ENCODE measurements at regions not wholly inside any gene's neighbourhood (a gene's known extent, or its start where the extent isn't known, plus 50 kb on each side); places are given as distances from the start of the nearest gene placed in this dataset.

DNA sequence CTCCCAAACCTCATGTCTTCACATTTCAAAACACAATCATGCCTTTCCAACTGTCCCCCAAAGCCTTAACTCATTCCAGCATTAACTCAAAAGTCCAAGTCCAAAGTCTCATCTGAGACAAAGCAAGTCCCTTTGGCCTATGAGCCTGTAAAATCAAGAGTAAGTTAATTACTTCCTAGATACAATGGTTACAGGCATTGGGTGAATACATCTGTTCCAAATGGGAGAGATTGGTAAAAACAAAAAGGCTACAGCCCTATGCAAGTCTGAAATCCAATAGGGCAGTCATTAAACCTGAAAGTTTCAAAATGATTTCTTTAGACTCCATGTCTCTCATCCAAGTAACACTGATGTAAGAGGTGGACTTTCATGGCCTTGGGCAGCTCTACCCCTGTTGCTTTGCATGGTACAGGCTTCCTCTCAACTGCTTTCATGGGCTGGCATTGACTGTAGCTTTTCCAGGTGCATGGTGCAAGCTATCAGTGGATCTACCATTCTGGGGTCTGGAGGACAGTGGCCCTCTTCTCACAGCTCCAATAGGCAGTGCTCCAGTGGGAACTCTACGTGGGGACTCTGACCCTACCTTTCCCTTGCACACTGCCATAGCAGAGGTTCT lies 55.0 kb upstream of the PLSCR4 start:
- no peaks in the 10 kb centered on the region for H3K27me3 ChIP-seq
- intact Hi-C loops (cut with DNase I): loop anchor here in 1 of 10 donors (5.0 kb wide), 1 partner anchor 54 kb away; the partner anchor contains the start of gene PLSCR4
- peaks cover 0 to 33% (median 7%) of the 10 kb centered on the region in 12 donors for H3K4me1 ChIP-seq
- H3K9me3 ChIP-seq: peaks cover 0 to 35% (median under 1%) of the 10 kb centered on the region in 12 donors
- 86 to 97% (median 89%) methylated on average over 1 of the region's 1 CpG; no CpG with 5 or more reads in 1 of the 4 donors for WGBS, 4 donors
- H3K4me3 ChIP-seq: no peak overlapping the region
- ATAC-seq (no peak), DNase-seq (no peak)
- H3K36me3 ChIP-seq: no peaks in the 10 kb centered on the region
- TF ChIP-seq POLR2A (IDR thresholded peaks at IDR 0.05): no peak
- no peak for TF ChIP-seq CTCF (IDR thresholded peaks at IDR 0.05)
- no peak overlapping the region for H3K27ac ChIP-seq

- ATAC-seq (no peak), DNase-seq (no peak)
- 92 to 100% (median 99%) methylated on average over 1 of the region's 1 CpG for WGBS, 4 donors
- Histone ChIP-seq H3K27me3 (no peaks in the 10 kb centered on the region), H3K36me3 (no peaks in the 10 kb centered on the region), H3K27ac (no peak overlapping the region), H3K4me1 (no peaks in the 10 kb centered on the region), H3K4me3 (no peak overlapping the region), H3K9me3 (peaks cover 0 to 29% (median 0%) of the 10 kb centered on the region in 12 donors)
- no peak for TF ChIP-seq CTCF (IDR thresholded peaks at IDR 0.05)
- TF ChIP-seq POLR2A (IDR thresholded peaks at IDR 0.05): no peak
- intact Hi-C loops (cut with DNase I): no loop called here
These were observed 49.9 kb upstream of the PLSCR4 start for GRCh38 chr3:146300768-146301167.
